GM18505 (cell line): ENCODE measurements at regions not wholly inside any gene's neighbourhood (a gene's known extent, or its start where the extent isn't known, plus 50 kb on each side); places are given as distances from the start of the nearest gene placed in this dataset.

ENCODE experiments used
- ATAC-seq: cut with Tn5 transposase; IDR thresholded peaks from one replicate; pipeline ENCODE4 v1.9.1; 2021; ENCODE audit not compliant: unreplicated experiment
- POLR2A ChIP-seq: IDR thresholded peaks from 4 replicates; pipeline ENCODE4 v1.6.1; 2011; ENCODE audit warnings: borderline replicate concordance; ENCODE audit not compliant: insufficient read depth, insufficient read length; ENCODE audit errors: extremely low read depth

DNA sequence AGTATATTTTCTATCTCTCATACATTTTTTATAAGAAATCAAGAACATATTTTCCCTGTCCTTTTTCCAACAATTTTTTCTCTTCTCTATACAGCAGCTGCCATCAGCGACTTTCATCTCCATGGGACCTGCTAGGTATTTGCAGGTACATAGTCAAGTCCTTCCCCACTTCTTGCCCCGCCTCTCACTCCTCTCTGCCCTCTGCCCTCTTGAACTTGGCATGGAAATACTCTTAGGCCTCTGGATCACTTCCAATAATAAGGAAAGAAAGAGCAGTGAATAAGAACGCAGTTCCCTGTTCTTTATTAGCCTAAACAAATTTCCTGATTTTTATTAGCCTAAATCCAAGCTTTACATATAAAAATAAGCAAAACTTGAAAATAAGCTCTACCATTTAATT, 353.1 kb downstream of the SEC23A start:
- no peak for TF ChIP-seq POLR2A
- ATAC-seq, result no peak

DNA sequence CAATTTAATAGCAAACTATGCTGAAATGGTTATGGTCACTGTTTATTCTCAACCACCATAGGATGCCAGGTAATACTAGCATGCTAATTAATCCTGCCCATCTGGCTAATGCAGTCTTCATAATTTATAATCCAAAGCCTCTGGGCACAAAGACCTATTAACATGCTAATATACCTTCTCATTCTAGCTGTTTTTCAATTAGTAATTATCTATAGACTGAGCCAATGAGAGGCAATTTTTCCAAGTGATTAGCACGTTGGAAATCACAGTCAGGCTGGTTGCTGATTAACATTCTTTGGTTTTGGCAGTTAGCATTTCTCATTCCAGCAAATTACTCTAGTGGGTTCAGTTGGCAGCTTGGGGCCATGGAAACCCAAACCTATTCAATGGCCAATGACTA, 357.2 kb downstream of the SEC23A start:
- ATAC-seq, result no peak
- no peak for TF ChIP-seq POLR2A

DNA sequence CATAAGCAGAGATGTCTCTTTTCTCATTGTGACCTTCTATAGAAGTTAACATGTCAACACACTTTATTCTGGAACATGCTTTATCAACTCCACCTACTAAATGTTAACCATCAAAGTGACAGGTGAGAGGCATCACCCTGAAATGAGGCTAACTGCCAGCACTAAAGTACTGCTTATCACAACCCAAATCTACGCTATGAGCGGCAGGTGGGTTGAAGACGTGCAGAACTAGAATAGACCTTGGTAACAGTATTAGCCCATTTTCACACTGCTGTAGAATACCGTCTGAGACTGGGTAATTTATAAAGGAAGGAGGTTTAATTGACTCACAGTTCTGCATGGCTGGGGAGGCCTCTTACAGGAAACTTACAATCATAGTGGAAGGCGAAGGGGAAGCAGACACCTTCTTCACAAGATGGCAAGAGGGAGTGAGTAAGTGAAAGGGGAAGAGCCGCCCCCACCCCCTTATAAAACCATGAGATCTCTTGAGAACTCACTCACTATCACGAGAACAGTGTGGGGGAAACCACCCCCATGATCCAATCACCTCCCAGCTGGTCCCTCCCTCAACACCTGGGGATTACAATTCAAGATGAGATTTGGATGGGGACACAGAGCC, 359.0 kb downstream of the SEC23A start:
- ATAC-seq, result no peak
- no peak for TF ChIP-seq POLR2A

DNA sequence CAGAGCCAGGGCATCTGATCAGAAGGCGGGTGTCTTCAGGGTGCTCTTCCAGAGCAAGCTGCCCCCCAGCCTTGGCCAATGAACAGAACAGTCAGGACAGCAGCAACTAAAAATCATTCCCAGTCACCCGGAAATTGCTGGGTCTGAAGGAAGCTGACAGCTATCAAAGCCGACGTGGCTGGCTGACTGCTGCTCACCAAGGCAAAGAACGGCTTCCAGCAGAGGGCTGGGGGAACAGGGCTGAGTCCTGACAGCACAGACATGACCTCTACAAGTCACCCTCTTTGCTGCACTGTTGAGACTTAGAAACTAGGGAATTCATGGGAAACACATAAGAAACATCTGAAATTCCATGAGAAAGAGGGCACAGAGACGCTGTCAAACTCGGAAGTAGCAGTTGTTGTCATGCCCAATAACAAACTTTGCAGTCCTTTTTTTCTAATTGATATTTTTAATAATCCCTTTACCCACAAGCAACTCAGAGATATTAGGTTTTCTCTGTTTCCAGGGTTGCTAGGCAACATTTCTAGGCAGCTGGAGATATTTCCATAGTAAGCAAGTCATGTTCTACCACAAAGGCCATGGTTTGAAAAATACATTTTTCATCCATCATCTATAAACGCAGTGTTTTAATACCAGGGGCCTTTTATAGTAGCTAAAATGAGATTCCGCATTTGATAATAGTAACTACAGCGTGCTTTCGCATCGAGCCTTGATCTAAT, 365.2 kb downstream of the SEC23A start:
- ATAC-seq, result no peak
- no peak for TF ChIP-seq POLR2A

DNA sequence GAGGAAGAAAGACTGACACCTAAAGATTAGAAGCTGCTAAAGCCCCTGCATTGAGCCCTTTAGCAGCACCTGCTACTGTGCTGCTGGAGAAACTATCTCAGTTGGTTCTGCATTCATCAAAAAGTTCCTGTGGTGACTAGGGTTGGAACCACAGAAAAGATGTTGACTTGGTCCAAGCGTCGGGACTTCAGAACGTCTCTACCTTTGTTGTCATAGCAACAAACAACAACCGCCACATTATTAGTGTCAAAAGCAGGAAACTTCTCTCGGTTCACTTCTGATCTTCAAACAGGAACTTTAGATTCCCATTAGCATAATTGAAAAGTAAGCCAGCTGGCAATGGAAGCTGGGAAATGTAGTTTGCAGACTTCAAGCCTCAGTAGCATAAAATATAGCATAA, 368.0 kb downstream of the SEC23A start:
- TF ChIP-seq POLR2A, result no peak
- no peak for ATAC-seq

DNA sequence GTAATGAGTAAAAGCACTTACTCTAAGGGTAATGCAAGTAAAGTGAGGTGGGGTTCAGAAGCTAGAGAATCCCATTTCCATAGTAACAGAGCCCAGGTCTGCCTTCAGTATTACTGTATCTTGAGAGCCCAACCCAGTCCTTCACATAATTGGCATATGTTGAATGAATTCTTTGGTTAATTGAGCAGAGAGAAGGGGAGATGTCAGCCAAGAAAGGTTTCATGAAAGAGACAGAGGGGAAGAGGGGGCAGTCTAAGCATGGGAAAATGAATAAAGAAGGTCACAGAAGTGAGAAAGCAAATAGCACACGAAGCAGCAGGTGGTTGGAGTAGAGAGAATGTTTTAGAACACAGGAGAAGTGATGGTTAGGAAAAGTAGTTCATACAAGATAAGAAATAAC, 371.1 kb downstream of the SEC23A start:
- no peak for ATAC-seq
- TF ChIP-seq POLR2A, result no peak

DNA sequence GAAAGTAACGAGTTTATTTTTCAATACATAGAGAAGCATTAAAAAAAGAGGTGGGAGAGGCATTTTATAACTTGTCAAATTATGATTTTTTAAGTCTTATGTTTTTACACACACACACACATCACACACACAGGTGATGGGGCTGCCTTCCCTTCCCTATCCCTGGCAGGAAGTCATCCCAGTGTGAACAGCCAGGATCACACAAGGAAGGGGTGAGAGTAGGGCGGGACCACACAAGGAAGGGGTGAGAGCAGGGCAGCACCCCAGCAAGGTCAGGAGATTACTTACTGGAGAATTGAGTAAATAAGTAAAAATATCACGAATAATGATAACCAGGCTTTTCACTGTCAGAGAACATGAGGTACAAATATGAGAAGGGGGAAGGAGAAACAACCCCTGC, 372.6 kb downstream of the SEC23A start:
- ATAC-seq, result no peak
- no peak for TF ChIP-seq POLR2A

DNA sequence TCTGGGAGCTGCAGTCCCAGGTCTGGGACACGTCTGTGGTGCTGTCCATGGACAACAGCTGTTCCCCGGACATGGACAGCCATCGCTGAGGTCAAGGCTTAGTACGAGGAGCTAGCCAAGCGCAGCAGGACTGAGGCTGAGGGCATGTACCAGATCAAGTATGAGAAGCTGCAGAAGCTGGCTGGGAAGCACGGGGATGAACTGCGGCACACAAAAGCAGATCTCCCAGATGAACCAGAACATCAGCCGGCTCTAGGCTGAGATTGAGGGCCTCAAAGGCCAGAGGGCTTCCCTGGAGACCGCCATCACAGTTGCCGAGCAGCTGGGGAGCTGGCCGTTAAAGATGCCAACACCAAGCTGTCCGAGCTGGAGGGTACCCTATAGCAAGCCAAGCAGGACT, 375.3 kb downstream of the SEC23A start:
- no peak for ATAC-seq
- no peak for TF ChIP-seq POLR2A

DNA sequence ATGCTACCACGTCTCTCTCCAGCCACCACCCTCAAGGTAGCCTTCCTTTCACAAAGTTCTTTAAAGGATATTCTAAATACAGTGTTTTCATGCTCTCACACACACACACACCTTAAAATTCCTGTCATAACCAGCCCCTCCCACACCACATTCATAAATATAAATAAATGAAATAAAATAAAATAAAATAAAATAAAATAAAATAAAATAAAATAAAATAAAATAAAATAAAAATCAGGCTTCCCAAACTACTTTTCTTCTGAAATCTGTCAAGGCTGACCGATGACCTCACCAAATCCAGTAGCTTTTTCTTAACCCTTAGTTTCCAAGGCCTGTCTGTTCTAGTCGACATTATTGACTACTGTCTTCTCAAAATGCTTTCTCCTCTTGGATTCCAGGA, 378.4 kb downstream of the SEC23A start:
- no peak for TF ChIP-seq POLR2A
- no peak for ATAC-seq

DNA sequence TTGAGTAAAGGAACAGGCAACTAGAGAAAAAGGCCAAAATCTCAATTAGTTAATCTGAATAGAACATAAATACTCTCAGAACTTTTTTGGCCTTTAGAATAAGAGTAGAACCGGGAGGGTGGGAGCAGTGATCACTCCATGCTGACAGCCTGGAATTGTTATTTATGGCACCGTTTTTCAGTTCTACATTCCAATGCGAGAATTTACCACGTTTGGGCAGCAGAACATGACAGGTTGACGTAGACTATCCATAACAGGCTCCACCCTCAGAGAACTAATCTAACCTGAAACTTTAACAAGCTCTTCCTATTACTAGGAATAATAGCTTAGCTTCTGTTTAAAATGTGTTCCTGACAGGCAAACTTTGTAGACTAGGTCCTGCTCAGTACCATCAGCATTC, 379.1 kb downstream of the SEC23A start:
- TF ChIP-seq POLR2A, result no peak
- no peak for ATAC-seq

DNA sequence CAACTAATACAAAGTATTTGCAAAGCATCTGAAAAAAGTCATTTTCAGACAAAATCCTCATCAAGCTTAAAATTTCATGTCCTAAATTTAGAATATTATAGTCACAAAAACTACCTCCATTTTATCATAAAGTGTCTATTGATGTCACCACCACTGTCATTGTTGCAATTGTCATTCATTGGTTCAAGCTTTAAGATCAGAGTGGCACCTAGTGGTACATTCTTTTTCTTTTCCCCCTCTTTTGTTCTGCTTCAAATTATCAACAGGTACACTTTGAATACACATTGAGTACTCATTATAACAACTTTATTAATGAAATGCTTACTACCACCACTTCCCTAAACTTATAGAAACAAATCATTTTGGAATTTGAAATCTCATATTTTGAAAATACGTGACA, 379.8 kb downstream of the SEC23A start:
- no peak for TF ChIP-seq POLR2A

DNA sequence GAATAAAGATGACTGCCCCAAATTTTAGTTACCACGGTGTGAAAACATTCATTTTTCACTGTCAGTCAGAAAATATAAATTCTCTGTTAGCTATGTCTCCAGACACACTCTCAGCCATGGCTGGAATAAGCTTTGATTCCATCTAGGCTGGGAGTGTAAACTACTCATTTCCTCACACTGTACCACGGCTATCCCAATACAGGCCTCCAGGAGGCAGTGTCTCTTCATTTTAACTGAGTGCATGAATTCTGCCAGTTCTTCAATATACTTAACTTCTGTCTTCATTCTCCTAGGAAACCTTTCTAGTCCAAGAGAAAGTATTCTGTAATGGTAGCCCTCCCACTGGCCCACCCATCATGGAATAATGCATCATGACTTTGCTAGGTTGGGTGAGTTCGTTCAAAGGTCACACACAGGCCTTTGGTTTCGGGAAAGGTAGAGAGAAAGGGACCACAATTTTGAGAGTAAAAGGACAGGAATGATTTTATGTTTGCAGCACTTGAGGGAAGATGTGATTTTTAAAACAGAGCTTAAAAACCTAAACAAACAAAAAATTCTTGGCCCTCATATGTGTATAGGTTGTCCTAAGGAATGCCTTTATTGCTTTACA, 381.1 kb downstream of the SEC23A start:
- TF ChIP-seq POLR2A, result no peak
- ATAC-seq, result peak; percentile 93

More for the DNA sequence above, 379.8 kb downstream of the SEC23A start:
- no peak for ATAC-seq

DNA sequence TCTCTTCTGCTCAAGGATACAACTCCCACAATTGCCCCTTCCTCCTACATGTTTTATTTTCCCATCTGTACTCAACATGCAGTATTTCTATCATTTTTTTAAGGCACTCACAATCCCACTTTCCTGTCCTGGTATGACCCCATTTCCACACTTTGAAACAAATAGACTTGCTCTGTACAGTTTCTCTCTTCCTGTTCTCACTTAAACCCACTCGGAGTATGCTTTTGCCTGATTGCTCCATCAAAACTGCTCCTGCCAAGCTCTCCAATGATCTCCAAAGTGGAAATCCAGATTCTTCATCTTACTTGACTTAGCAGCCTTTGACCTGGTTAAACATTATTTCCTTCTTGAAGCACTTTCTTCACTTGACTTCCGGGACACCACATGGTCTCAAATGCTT, 384.5 kb downstream of the SEC23A start:
- no peak for TF ChIP-seq POLR2A
- no peak for ATAC-seq

DNA sequence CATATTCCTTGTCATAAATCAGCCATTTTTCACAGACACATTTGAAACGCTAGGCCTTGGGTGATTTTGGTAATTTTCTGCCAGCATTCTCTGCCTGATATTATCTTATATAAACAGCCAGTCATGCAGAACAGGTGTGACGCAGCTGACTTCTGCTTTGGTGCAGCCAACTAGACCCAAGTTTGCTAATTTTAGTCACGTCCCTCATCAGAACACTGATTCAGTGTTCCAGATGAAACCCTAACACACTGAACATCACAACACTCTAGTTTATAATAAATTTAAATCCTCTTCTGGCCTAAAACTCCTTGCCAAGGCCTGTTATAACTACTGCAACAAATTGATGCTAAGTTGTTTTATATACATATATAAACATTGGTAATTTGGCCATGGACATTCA, 386.1 kb downstream of the SEC23A start:
- no peak for TF ChIP-seq POLR2A
- ATAC-seq, result no peak
